Uterus (tissue), 3 donors: ENCODE measurements at regions not wholly inside any gene's neighbourhood (a gene's known extent, or its start where the extent isn't known, plus 50 kb on each side); places are given as distances from the start of the nearest gene placed in this dataset.

ENCODE experiments used
- DNase-seq, 2 donors: peaks; one replicate each; pipeline ENCODE4 v3.0.0-alpha.2; 2019 to 2020
- H3K27ac ChIP-seq, 2 donors: fragments of 200-600 bp; sonication (generic); 1 replicate in 1 of 2; 2 replicates in 1 of 2; pipeline ENCODE4 v1.5.1; 2016 to 2018
- H3K27me3 ChIP-seq, 2 donors: fragments of 200-600 bp; sonication (generic); one replicate each; pipeline ENCODE4 v1.5.1; 2018 to 2019; ENCODE audit warnings: control low read depth in 1 of 2
- H3K36me3 ChIP-seq, 2 donors: fragments of 200-600 bp; sonication (generic); one replicate each; pipeline ENCODE4 v1.5.1; 2019; ENCODE audit warnings: control low read depth in 1 of 2
- H3K4me1 ChIP-seq, 2 donors: fragments of 200-600 bp; sonication (generic); one replicate each; pipeline ENCODE4 v1.5.1; 2018 to 2019; ENCODE audit warnings: control low read depth in 1 of 2
- H3K4me3 ChIP-seq, 2 donors: fragments of 200-600 bp; sonication (generic); 1 replicate in 1 of 2; 2 replicates in 1 of 2; pipeline ENCODE4 v1.5.1; 2018 to 2019; ENCODE audit warnings: mild to moderate bottlenecking in 1 of 2
- H3K9me3 ChIP-seq, 2 donors: fragments of 200-600 bp; sonication (generic); one replicate each; pipeline ENCODE4 v1.5.1; 2019; ENCODE audit warnings: control low read depth in 1 of 2
- CTCF ChIP-seq, 4 experiments: fragments of 200-600 bp in 2 of 4; fragments of 450-650 bp in 2 of 4; sonication (generic) in 2 of 4; IDR thresholded peaks; one replicate each; pipeline ENCODE4 v1.5.1; 2016 to 2019; ENCODE audit warnings: antibody characterized with exemption in 4 of 4, mild to moderate bottlenecking in 2 of 4, moderate library complexity in 1 of 4
- POLR2A ChIP-seq, 2 donors: fragments of 450-650 bp; IDR thresholded peaks; one replicate each; pipeline ENCODE4 v1.6.1; 2016; ENCODE audit warnings: antibody characterized with exemption in 2 of 2, mild to moderate bottlenecking in 1 of 2, moderate library complexity in 1 of 2
- intact Hi-C: fragments of 100-400 bp; cut with DNase I; formaldehyde crosslinking; loops from one replicate; pipeline ENCODE4 v1.15.1; 2023; ENCODE audit warnings: low total_unique reads
- donor health status: DM: yes; HTN: yes; CAD: no.

- Histone ChIP-seq H3K27me3 (peaks cover 0 to 5% of the 10 kb centered on the region in 2 donors), H3K27ac (no peak overlapping the region), H3K9me3 (no peaks in the 10 kb centered on the region), H3K4me1 (no peaks in the 10 kb centered on the region), H3K4me3 (no peak overlapping the region), H3K36me3 (no peaks in the 10 kb centered on the region)
- no peak for DNase-seq
- intact Hi-C loops: no loop called here
- TF ChIP-seq CTCF (IDR thresholded peaks at IDR 0.05): no peak
- TF ChIP-seq POLR2A (IDR thresholded peaks at IDR 0.05): no peak
Observed at GRCh38 chr15:47975427-47975826, 145.4 kb upstream of the SLC24A5 start.

GRCh38 chr15:47983533-47983932 is 137.3 kb upstream of the SLC24A5 start:
- H3K36me3 ChIP-seq: no peaks in the 10 kb centered on the region
- intact Hi-C loops: no loop called here
- no peak overlapping the region for H3K27ac ChIP-seq
- DNase-seq: no peak
- H3K4me3 ChIP-seq: no peak overlapping the region
- no peaks in the 10 kb centered on the region for H3K27me3 ChIP-seq
- TF ChIP-seq CTCF (IDR thresholded peaks at IDR 0.05) (no peak), POLR2A (IDR thresholded peaks at IDR 0.05) (no peak)
- H3K9me3 ChIP-seq: no peaks in the 10 kb centered on the region
- no peaks in the 10 kb centered on the region for H3K4me1 ChIP-seq

GRCh38 chr15:47985568-47985967 is 135.2 kb upstream of the SLC24A5 start:
- Histone ChIP-seq H3K9me3 (no peaks in the 10 kb centered on the region), H3K4me1 (no peaks in the 10 kb centered on the region), H3K27ac (no peak overlapping the region), H3K36me3 (no peaks in the 10 kb centered on the region), H3K27me3 (no peaks in the 10 kb centered on the region), H3K4me3 (no peak overlapping the region)
- no peak for DNase-seq
- TF ChIP-seq CTCF (IDR thresholded peaks at IDR 0.05) (no peak), POLR2A (IDR thresholded peaks at IDR 0.05) (no peak)
- intact Hi-C loops: no loop called here

- Histone ChIP-seq H3K4me3 (no peak overlapping the region), H3K27me3 (no peaks in the 10 kb centered on the region), H3K36me3 (no peaks in the 10 kb centered on the region), H3K4me1 (no peaks in the 10 kb centered on the region), H3K9me3 (no peaks in the 10 kb centered on the region), H3K27ac (no peak overlapping the region)
- intact Hi-C loops: no loop called here
- TF ChIP-seq CTCF (IDR thresholded peaks at IDR 0.05) (no peak), POLR2A (IDR thresholded peaks at IDR 0.05) (no peak)
- no peak for DNase-seq
Observed at GRCh38 chr15:47987461-47987860, 133.3 kb upstream of the SLC24A5 start.

GRCh38 chr15:47987908-47988532 is 132.8 kb upstream of the SLC24A5 start:
- intact Hi-C loops: no loop called here
- no peak for DNase-seq
- H3K4me1 ChIP-seq: no peaks in the 10 kb centered on the region

More at GRCh38 chr15:47987908-47988532, 132.8 kb upstream of the SLC24A5 start:
- no peaks in the 10 kb centered on the region for H3K27me3 ChIP-seq
- H3K27ac ChIP-seq: no peak overlapping the region
- H3K36me3 ChIP-seq: no peaks in the 10 kb centered on the region
- H3K4me3 ChIP-seq: no peak overlapping the region
- peak; percentile 32 to 70 (median 58) for TF ChIP-seq CTCF (IDR thresholded peaks at IDR 0.05)
- no peak for TF ChIP-seq POLR2A (IDR thresholded peaks at IDR 0.05)
- no peaks in the 10 kb centered on the region for H3K9me3 ChIP-seq
